Vagina (tissue), 2 donors: ENCODE measurements at regions not wholly inside any gene's neighbourhood (a gene's known extent, or its start where the extent isn't known, plus 50 kb on each side); places are given as distances from the start of the nearest gene placed in this dataset.

ENCODE experiments used
- DNase-seq, 2 donors: peaks; one replicate each; pipeline ENCODE4 v3.0.0-alpha.2; 2017; ENCODE audit errors: extremely low spot score in 2 of 2
- H3K27ac ChIP-seq: fragments of 200-600 bp; sonication (generic); one replicate; pipeline ENCODE4 v1.5.1; 2019
- H3K27me3 ChIP-seq: fragments of 200-600 bp; sonication (generic); one replicate; pipeline ENCODE4 v1.5.1; 2019
- H3K36me3 ChIP-seq, 2 donors: fragments of 200-600 bp; sonication (generic); one replicate each; pipeline ENCODE4 v1.5.1; 2017 to 2019
- H3K4me1 ChIP-seq: fragments of 200-600 bp; sonication (generic); one replicate; pipeline ENCODE4 v1.5.1; 2019
- H3K4me3 ChIP-seq, 2 donors: fragments of 200-600 bp; sonication (generic); 1 replicate in 1 of 2; 2 replicates in 1 of 2; pipeline ENCODE4 v1.5.1; 2016 to 2019
- H3K9me3 ChIP-seq: fragments of 200-600 bp; sonication (generic); one replicate; pipeline ENCODE4 v1.5.1; 2019
- POLR2A ChIP-seq, 2 donors: fragments of 450-650 bp; IDR thresholded peaks; one replicate each; pipeline ENCODE4 v1.6.1; 2017; ENCODE audit warnings: antibody characterized with exemption in 2 of 2, mild to moderate bottlenecking in 2 of 2, moderate library complexity in 2 of 2
- POLR2AphosphoS5 ChIP-seq, 2 donors: sonication (generic); formaldehyde crosslinking; IDR thresholded peaks; one replicate each; pipeline ENCODE4 v1.9.0; 2017; ENCODE audit warnings: antibody characterized with exemption in 2 of 2, mild to moderate bottlenecking in 2 of 2, low read depth in 1 of 2; ENCODE audit not compliant: insufficient read depth in 1 of 2
- intact Hi-C: fragments of 100-400 bp; cut with DNase I; formaldehyde crosslinking; loops from one replicate; pipeline ENCODE4 v1.15.1; 2023
- TF ChIP-seq, protein P1 (sequence below), 3 experiments: fragments of 450-650 bp in 2 of 3; fragments of 200-600 bp in 1 of 3; sonication (generic) in 1 of 3; IDR thresholded peaks; one replicate each; pipeline ENCODE4 v1.5.1; 2017 to 2019; ENCODE audit warnings: antibody characterized with exemption in 3 of 3, mild to moderate bottlenecking in 2 of 3, moderate library complexity in 2 of 3

DNA sequence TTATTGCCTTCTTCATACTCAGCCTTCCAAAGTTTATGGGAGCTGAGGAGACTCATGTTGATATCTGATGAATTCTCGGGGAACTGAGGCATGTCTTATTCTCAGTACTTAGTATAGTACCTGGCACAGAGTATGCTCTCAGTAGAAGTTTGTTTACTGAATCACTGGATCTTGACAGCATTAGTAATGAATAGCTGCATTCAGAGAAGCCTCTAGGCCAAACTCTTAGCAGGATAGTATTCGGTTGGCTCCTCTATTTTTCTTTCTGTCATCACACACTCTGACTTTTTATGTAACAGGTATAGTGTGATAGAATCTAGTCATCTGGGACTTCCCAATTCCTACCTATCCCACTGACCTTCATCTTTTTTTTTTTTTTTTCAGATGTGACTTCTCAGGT is 566.4 kb upstream of the MAN1A1 start:
- H3K4me3 ChIP-seq: no peak overlapping the region
- no peak for DNase-seq
- H3K4me1 ChIP-seq: no peaks in the 10 kb centered on the region
- no peaks in the 10 kb centered on the region for H3K9me3 ChIP-seq
- intact Hi-C loops: no loop called here
- no peaks in the 10 kb centered on the region for H3K36me3 ChIP-seq
- H3K27ac ChIP-seq: no peak overlapping the region
- TF ChIP-seq, protein P1, sequence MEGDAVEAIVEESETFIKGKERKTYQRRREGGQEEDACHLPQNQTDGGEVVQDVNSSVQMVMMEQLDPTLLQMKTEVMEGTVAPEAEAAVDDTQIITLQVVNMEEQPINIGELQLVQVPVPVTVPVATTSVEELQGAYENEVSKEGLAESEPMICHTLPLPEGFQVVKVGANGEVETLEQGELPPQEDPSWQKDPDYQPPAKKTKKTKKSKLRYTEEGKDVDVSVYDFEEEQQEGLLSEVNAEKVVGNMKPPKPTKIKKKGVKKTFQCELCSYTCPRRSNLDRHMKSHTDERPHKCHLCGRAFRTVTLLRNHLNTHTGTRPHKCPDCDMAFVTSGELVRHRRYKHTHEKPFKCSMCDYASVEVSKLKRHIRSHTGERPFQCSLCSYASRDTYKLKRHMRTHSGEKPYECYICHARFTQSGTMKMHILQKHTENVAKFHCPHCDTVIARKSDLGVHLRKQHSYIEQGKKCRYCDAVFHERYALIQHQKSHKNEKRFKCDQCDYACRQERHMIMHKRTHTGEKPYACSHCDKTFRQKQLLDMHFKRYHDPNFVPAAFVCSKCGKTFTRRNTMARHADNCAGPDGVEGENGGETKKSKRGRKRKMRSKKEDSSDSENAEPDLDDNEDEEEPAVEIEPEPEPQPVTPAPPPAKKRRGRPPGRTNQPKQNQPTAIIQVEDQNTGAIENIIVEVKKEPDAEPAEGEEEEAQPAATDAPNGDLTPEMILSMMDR (IDR thresholded peaks at IDR 0.05): no peak
- no peak for TF ChIP-seq POLR2AphosphoS5 (IDR thresholded peaks at IDR 0.05; ENCODE audit: insufficient read depth in 1 of 2, low read depth in 1 of 2)
- no peaks in the 10 kb centered on the region for H3K27me3 ChIP-seq

DNA sequence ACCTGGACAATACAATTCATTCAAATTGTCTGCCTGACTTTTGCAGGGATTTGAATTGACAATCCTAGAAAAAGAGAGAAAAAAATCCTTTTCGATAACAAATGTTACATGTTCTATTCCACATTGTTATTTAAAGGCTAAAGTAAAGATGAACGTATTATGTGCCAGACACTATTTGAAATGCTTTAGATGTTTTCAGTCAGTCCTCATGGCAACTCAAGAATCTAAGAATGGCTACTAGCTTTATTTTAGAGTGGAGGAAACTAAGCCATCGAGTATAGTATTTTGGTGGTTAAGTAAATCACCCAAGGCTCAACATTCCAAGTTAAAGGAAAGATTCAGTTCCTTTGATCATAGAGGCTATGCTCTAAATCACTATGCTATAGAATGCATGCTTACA is 558.6 kb upstream of the MAN1A1 start:
- no peak overlapping the region for H3K27ac ChIP-seq
- DNase-seq: no peak
- intact Hi-C loops: no loop called here
- no peaks in the 10 kb centered on the region for H3K27me3 ChIP-seq
- no peak for TF ChIP-seq POLR2A (IDR thresholded peaks at IDR 0.05)
- TF ChIP-seq, protein P1 (IDR thresholded peaks at IDR 0.05): no peak
- no peak for TF ChIP-seq POLR2AphosphoS5 (IDR thresholded peaks at IDR 0.05; ENCODE audit: insufficient read depth in 1 of 2, low read depth in 1 of 2)
- no peak overlapping the region for H3K4me3 ChIP-seq
- H3K36me3 ChIP-seq: no peaks in the 10 kb centered on the region
- no peaks in the 10 kb centered on the region for H3K4me1 ChIP-seq
- no peaks in the 10 kb centered on the region for H3K9me3 ChIP-seq

DNA sequence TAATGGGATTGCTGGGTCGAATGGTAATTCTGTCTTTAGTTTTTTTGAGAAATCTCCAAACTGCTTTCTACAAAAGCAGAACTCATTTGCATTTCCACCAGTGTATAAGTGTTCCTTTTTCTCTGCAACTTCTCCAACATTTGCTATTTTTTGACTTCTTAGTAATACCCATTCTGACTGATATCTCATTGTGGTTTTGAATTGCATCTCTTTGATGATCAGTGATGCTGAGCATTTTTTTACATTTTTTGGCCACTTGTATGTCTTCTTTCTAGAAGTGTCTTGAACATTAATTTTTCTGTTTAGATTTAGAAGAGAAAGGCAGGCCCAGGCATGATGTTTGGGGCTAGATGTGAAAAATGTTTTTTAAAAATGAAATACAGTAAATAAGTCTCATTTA is 553.1 kb upstream of the MAN1A1 start:
- Histone ChIP-seq H3K27ac (no peak overlapping the region), H3K36me3 (no peaks in the 10 kb centered on the region), H3K27me3 (no peaks in the 10 kb centered on the region), H3K9me3 (no peaks in the 10 kb centered on the region), H3K4me3 (no peak overlapping the region), H3K4me1 (no peaks in the 10 kb centered on the region)
- TF ChIP-seq POLR2AphosphoS5 (IDR thresholded peaks at IDR 0.05; ENCODE audit: insufficient read depth in 1 of 2, low read depth in 1 of 2): no peak
- TF ChIP-seq, protein P1 (IDR thresholded peaks at IDR 0.05): no peak
- TF ChIP-seq POLR2A (IDR thresholded peaks at IDR 0.05): no peak
- DNase-seq: no peak
- intact Hi-C loops: no loop called here

DNA sequence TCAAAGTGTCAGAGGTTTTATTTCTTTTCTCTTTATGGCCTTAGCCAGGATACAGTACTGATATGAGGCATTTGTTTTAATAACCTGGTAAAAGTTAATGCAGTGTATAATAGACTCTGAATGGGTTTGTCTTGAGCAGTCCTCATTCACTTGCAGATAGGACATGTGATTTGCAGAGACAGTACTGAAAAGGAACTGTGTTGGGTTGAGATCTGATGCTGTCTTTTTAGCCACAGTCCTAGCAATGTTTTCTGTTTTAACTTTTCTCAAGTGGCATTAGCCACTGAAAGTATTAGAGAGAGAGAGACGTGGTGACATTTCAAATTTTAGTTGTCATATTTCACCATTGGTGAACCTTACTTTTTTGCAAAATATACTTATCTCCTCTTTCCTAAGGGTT is 547.2 kb upstream of the MAN1A1 start:
- TF ChIP-seq, protein P1 (IDR thresholded peaks at IDR 0.05): no peak
- TF ChIP-seq POLR2AphosphoS5 (IDR thresholded peaks at IDR 0.05; ENCODE audit: insufficient read depth in 1 of 2, low read depth in 1 of 2): no peak
- TF ChIP-seq POLR2A (IDR thresholded peaks at IDR 0.05): no peak
- H3K4me3 ChIP-seq: no peak overlapping the region
- H3K4me1 ChIP-seq: no peaks in the 10 kb centered on the region
- no peaks in the 10 kb centered on the region for H3K36me3 ChIP-seq
- intact Hi-C loops: no loop called here
- no peaks in the 10 kb centered on the region for H3K9me3 ChIP-seq
- H3K27me3 ChIP-seq: no peaks in the 10 kb centered on the region
- DNase-seq: no peak
- H3K27ac ChIP-seq: no peak overlapping the region

DNA sequence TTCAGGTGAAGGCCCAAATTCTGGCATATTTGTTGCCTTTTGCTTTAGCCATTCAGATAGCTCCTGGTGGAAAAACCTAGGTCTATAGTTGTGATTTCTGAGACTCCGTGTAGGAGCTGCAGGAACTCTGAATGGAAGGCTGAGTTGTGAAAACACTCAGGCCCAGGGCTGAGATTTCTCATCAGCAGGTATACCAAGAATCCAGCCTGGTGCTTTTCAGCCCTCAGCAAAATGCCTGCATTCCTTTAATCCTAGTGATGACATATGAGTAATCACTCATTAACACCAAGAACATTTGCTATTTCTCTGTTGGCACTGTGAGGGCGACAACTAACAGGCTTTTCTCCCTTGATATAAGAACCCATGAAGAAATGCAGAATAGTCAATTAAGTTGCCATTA is 546.1 kb upstream of the MAN1A1 start:
- Histone ChIP-seq H3K9me3 (no peaks in the 10 kb centered on the region), H3K27ac (no peak overlapping the region), H3K4me3 (no peak overlapping the region), H3K4me1 (no peaks in the 10 kb centered on the region), H3K27me3 (no peaks in the 10 kb centered on the region), H3K36me3 (no peaks in the 10 kb centered on the region)
- TF ChIP-seq, protein P1 (IDR thresholded peaks at IDR 0.05): no peak
- TF ChIP-seq POLR2AphosphoS5 (IDR thresholded peaks at IDR 0.05; ENCODE audit: insufficient read depth in 1 of 2, low read depth in 1 of 2) (no peak), POLR2A (IDR thresholded peaks at IDR 0.05) (no peak)
- DNase-seq: no peak
- intact Hi-C loops: no loop called here
